Keratinocyte (primary cell): ENCODE measurements at regions not wholly inside any gene's neighbourhood (a gene's known extent, or its start where the extent isn't known, plus 50 kb on each side); places are given as distances from the start of the nearest gene placed in this dataset.

Experiments used
- DNase-seq: peaks from one replicate; pipeline ENCODE4 v3.0.0-alpha.2; 2011; ENCODE audit warnings: low read depth, missing footprints, low spot score
- FAIRE-seq: peaks from 2 replicates; lab custom pipeline; 2011; peaks lifted over from hg19 to GRCh38; lab: Jason Lieb, UNC
- H2AFZ ChIP-seq: 2 replicates; pipeline ENCODE4 v1.6.0; 2012; ENCODE audit warnings: low read length, control low read depth, inconsistent platforms; ENCODE audit not compliant: control insufficient read depth
- H3K27ac ChIP-seq: 2 replicates; pipeline ENCODE4 v1.5.1; 2011; ENCODE audit warnings: low read length; ENCODE audit not compliant: control insufficient read depth, insufficient read depth
- H3K27me3 ChIP-seq: 3 replicates; pipeline ENCODE4 v1.6.0; 2011; ENCODE audit warnings: low read length; ENCODE audit not compliant: control insufficient read depth, insufficient read depth; ENCODE audit errors: extremely low read depth
- H3K36me3 ChIP-seq, 2 experiments: 2 replicates in 1 of 2; 3 replicates in 1 of 2; pipeline ENCODE4 v1.5.1; 2011; ENCODE audit warnings: low read length in 2 of 2, mild to moderate bottlenecking in 1 of 2; ENCODE audit not compliant: control insufficient read depth in 2 of 2, insufficient read depth in 2 of 2; ENCODE audit errors: extremely low read depth in 1 of 2
- H3K4me1 ChIP-seq: 3 replicates; pipeline ENCODE4 v1.5.1; 2011; ENCODE audit warnings: low read length; ENCODE audit not compliant: control insufficient read depth, insufficient read depth; ENCODE audit errors: extremely low read depth
- H3K4me2 ChIP-seq: 3 replicates; pipeline ENCODE4 v1.6.0; 2011; ENCODE audit warnings: low read depth, low read length; ENCODE audit not compliant: control insufficient read depth, insufficient read depth; ENCODE audit errors: extremely low read depth
- H3K4me3 ChIP-seq, 3 experiments: fragments of 200-600 bp in 1 of 3; sonication (generic) in 1 of 3; 2 replicates in 2 of 3; 3 replicates in 1 of 3; pipeline ENCODE4 v1.5.1; 2011 to 2016; ENCODE audit warnings: low read length in 3 of 3, mild to moderate bottlenecking in 3 of 3, control low read depth in 2 of 3, inconsistent platforms in 1 of 3, low read depth in 1 of 3, mixed read lengths in 1 of 3, mixed run types in 1 of 3, moderate library complexity in 1 of 3; ENCODE audit not compliant: control insufficient read depth in 2 of 3, insufficient read depth in 2 of 3; ENCODE audit errors: extremely low read depth in 1 of 3
- H3K79me2 ChIP-seq: 2 replicates; pipeline ENCODE4 v1.6.0; 2012; ENCODE audit warnings: low read length; ENCODE audit not compliant: control insufficient read depth, insufficient read depth
- H3K9ac ChIP-seq: 3 replicates; pipeline ENCODE4 v1.6.0; 2011; ENCODE audit warnings: low read length; ENCODE audit not compliant: control insufficient read depth, insufficient read depth; ENCODE audit errors: extremely low read depth
- H3K9me1 ChIP-seq: 3 replicates; pipeline ENCODE4 v1.6.0; 2011; ENCODE audit warnings: low read length; ENCODE audit not compliant: control insufficient read depth, insufficient read depth; ENCODE audit errors: extremely low read depth
- H3K9me3 ChIP-seq: 2 replicates; pipeline ENCODE4 v1.5.1; 2012; ENCODE audit warnings: low read depth, low read length; ENCODE audit not compliant: control insufficient read depth
- H4K20me1 ChIP-seq: 3 replicates; pipeline ENCODE4 v1.6.0; 2011; ENCODE audit warnings: low read length; ENCODE audit not compliant: control insufficient read depth, insufficient read depth; ENCODE audit errors: extremely low read depth
- EZH2 ChIP-seq: IDR thresholded peaks from one replicate; pipeline ENCODE4 v1.6.1; 2012; ENCODE audit warnings: inconsistent platforms, mild to moderate bottlenecking, low read length, moderate library complexity
- dilution Hi-C: fragments of 300-500 bp; cut with MboI; formaldehyde crosslinking; loops from one replicate; pipeline ENCODE4 v1.7.0; 2020; ENCODE audit warnings: low sequenced_read_pairs; ENCODE audit not compliant: extremely low pct_ligation_motif_present
- TF ChIP-seq, protein P1 (sequence below), 3 experiments: IDR thresholded peaks in 1 of 3; conservative IDR thresholded peaks in 1 of 3; optimal IDR thresholded peaks in 1 of 3; 2 replicates in 2 of 3; 3 replicates in 1 of 3; pipeline versions ENCODE3 to v1.5.1; 2011; ENCODE audit warnings: low read length in 3 of 3, mild to moderate bottlenecking in 3 of 3, moderate library complexity in 2 of 3, control low read depth in 1 of 3, inconsistent platforms in 1 of 3; ENCODE audit not compliant: insufficient read depth in 2 of 3; ENCODE audit errors: extremely low read depth in 1 of 3

DNA sequence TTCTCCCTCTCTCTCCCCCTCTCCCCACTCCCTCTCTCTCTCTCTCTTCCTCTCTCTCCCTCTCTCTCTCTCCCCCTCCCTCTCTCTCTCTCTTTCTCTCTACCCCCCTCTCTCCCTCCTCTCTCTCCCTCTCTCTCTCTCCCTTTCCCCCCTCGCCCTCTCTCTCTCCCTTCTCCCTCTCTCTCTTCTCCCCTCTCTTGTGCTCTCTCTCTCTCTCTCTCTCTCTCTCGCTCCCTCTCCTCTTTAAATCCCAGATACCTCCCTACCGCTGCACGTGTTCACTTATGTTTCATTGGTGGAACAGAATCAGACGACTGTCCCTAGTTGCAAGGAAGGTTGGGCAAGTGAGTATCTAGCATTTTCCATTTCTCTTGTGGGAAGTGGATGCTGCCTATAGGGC is 166.5 kb downstream of the EBLN2 start:
- H2AFZ ChIP-seq, result no peak overlapping the region
- peak overlapping the region in 1 of 3 experiments; percentile 17 for H3K4me3 ChIP-seq
- H3K79me2 ChIP-seq, result no peaks in the 10 kb centered on the region
- dilution Hi-C loops, result no loop called here
- no peaks in the 10 kb centered on the region for H3K36me3 ChIP-seq
- no peak overlapping the region for H3K9ac ChIP-seq
- peak overlapping the region; percentile 78 for H3K4me2 ChIP-seq
- peak overlapping the region; percentile 3 for H3K27ac ChIP-seq
- H3K27me3 ChIP-seq, result no peaks in the 10 kb centered on the region
- no peaks in the 10 kb centered on the region for H3K9me3 ChIP-seq
- no peaks in the 10 kb centered on the region for H3K9me1 ChIP-seq
- no peak for FAIRE-seq
- no peaks in the 10 kb centered on the region for H4K20me1 ChIP-seq
- peaks cover 18% of the 10 kb centered on the region for H3K4me1 ChIP-seq
- DNase-seq, result no peak
- TF ChIP-seq, protein P1, sequence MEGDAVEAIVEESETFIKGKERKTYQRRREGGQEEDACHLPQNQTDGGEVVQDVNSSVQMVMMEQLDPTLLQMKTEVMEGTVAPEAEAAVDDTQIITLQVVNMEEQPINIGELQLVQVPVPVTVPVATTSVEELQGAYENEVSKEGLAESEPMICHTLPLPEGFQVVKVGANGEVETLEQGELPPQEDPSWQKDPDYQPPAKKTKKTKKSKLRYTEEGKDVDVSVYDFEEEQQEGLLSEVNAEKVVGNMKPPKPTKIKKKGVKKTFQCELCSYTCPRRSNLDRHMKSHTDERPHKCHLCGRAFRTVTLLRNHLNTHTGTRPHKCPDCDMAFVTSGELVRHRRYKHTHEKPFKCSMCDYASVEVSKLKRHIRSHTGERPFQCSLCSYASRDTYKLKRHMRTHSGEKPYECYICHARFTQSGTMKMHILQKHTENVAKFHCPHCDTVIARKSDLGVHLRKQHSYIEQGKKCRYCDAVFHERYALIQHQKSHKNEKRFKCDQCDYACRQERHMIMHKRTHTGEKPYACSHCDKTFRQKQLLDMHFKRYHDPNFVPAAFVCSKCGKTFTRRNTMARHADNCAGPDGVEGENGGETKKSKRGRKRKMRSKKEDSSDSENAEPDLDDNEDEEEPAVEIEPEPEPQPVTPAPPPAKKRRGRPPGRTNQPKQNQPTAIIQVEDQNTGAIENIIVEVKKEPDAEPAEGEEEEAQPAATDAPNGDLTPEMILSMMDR (optimal IDR thresholded peaks at IDR 0.05 in 1 of 3, IDR thresholded peaks at IDR 0.05 in 1 of 3, conservative IDR thresholded peaks at IDR 0.05 in 1 of 3; ENCODE audit: extremely low read depth in 1 of 3, insufficient read depth in 2 of 3, low read length in 3 of 3), result no peak
- TF ChIP-seq EZH2, result no peak

DNA sequence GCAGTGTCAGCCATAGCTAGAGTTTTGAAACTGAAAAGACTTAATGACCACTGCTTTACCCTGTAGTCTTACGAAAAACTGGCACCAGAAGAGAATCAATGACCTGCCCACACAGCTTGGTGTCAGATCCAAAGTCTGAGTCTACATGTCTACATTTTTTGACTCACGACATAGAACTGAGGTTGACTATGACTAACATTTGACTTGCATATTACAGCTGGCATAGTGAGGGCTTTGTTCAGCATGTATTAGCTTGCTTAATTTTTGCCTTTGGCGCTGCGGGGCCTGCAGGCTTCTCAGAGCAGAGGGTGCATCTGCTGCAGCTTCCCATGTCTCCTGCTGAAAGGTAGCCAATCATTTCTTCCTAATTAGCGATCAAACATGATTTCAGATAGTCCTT is 167.0 kb downstream of the EBLN2 start:
- Histone ChIP-seq H3K9ac (no peak overlapping the region), H3K9me1 (no peaks in the 10 kb centered on the region), H3K4me1 (peaks cover 18% of the 10 kb centered on the region), H3K9me3 (no peaks in the 10 kb centered on the region), H3K27me3 (no peaks in the 10 kb centered on the region), H3K36me3 (no peaks in the 10 kb centered on the region), H2AFZ (no peak overlapping the region), H4K20me1 (no peaks in the 10 kb centered on the region), H3K79me2 (no peaks in the 10 kb centered on the region), H3K4me2 (peak overlapping the region; percentile 78), H3K27ac (peak overlapping the region; percentile 39), H3K4me3 (peak overlapping the region in 2 of 3 experiments; percentile 17 to 31)
- DNase-seq (peak; percentile 49), FAIRE-seq (peak; percentile 87)
- TF ChIP-seq, protein P1 (optimal IDR thresholded peaks at IDR 0.05 in 1 of 3, IDR thresholded peaks at IDR 0.05 in 1 of 3, conservative IDR thresholded peaks at IDR 0.05 in 1 of 3; ENCODE audit: extremely low read depth in 1 of 3, insufficient read depth in 2 of 3, low read length in 3 of 3), result no peak
- TF ChIP-seq EZH2, result no peak
- dilution Hi-C loops, result no loop called here
